Uterus (tissue), 2 donors: ENCODE measurements at regions not wholly inside any gene's neighbourhood (a gene's known extent, or its start where the extent isn't known, plus 50 kb on each side); places are given as distances from the start of the nearest gene placed in this dataset.

Experiments
- POLR2A ChIP-seq, 2 donors: fragments of 450-650 bp; IDR thresholded peaks; one replicate each; pipeline ENCODE4 v1.6.1; 2016; ENCODE audit warnings: antibody characterized with exemption in 2 of 2, mild to moderate bottlenecking in 1 of 2, moderate library complexity in 1 of 2
- TF ChIP-seq, protein P1 (sequence below), 4 experiments: fragments of 200-600 bp in 2 of 4; fragments of 450-650 bp in 2 of 4; sonication (generic) in 2 of 4; IDR thresholded peaks; one replicate each; pipeline ENCODE4 v1.5.1; 2016 to 2019; ENCODE audit warnings: antibody characterized with exemption in 4 of 4, mild to moderate bottlenecking in 2 of 4, moderate library complexity in 1 of 4

DNA sequence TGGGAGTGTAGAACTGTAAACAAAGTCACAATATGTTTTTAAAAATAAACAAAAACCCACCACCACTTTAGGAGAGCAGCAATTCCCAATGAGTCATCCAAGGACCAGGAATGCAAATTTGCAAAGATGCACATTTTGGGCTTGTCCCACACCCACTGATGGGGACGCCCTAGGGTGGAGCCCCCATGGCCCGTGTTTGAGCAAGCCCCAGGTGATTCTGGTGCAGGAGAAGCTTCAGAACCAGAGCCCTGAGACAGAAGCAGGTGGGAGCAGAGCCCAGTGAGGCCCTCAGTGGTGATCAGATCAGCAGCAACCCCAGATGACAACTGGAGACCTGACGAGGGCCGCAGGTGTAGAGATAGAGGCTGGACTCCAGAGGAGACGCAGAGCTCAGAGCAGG lies 55.1 kb upstream of the PFKP start:
- TF ChIP-seq, protein P1, sequence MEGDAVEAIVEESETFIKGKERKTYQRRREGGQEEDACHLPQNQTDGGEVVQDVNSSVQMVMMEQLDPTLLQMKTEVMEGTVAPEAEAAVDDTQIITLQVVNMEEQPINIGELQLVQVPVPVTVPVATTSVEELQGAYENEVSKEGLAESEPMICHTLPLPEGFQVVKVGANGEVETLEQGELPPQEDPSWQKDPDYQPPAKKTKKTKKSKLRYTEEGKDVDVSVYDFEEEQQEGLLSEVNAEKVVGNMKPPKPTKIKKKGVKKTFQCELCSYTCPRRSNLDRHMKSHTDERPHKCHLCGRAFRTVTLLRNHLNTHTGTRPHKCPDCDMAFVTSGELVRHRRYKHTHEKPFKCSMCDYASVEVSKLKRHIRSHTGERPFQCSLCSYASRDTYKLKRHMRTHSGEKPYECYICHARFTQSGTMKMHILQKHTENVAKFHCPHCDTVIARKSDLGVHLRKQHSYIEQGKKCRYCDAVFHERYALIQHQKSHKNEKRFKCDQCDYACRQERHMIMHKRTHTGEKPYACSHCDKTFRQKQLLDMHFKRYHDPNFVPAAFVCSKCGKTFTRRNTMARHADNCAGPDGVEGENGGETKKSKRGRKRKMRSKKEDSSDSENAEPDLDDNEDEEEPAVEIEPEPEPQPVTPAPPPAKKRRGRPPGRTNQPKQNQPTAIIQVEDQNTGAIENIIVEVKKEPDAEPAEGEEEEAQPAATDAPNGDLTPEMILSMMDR (IDR thresholded peaks at IDR 0.05): no peak
- no peak for TF ChIP-seq POLR2A (IDR thresholded peaks at IDR 0.05)
